Hepatocyte (in vitro differentiated cells): ENCODE measurements at regions not wholly inside any gene's neighbourhood (a gene's known extent, or its start where the extent isn't known, plus 50 kb on each side); places are given as distances from the start of the nearest gene placed in this dataset.

ENCODE experiments used
- DNase-seq: peaks from one replicate; pipeline ENCODE4 v3.0.0-alpha.2; 2016; ENCODE audit warnings: low spot score
- H2AFZ ChIP-seq: fragments of 200-600 bp; sonication (generic); 2 replicates; pipeline ENCODE4 v1.6.0; 2016; ENCODE audit warnings: antibody characterized with exemption, mild to moderate bottlenecking
- H3K27ac ChIP-seq: fragments of 200-600 bp; sonication (generic); 2 replicates; pipeline ENCODE4 v1.5.1; 2016; ENCODE audit warnings: mild to moderate bottlenecking
- H3K27me3 ChIP-seq: fragments of 200-600 bp; sonication (generic); 2 replicates; pipeline ENCODE4 v1.6.1; 2016
- H3K36me3 ChIP-seq: fragments of 200-600 bp; sonication (generic); replicated peaks from 2 replicates; pipeline ENCODE4 v1.5.1; 2016; ENCODE audit warnings: low read depth; ENCODE audit not compliant: insufficient read depth
- H3K4me1 ChIP-seq: fragments of 200-600 bp; sonication (generic); 2 replicates; pipeline ENCODE4 v1.5.1; 2016; ENCODE audit warnings: mild to moderate bottlenecking, moderate library complexity; ENCODE audit not compliant: insufficient read depth
- H3K4me2 ChIP-seq: fragments of 200-600 bp; sonication (generic); 2 replicates; pipeline ENCODE4 v1.6.0; 2016
- H3K4me3 ChIP-seq: fragments of 200-600 bp; sonication (generic); 2 replicates; pipeline ENCODE4 v1.5.1; 2016; ENCODE audit warnings: mild to moderate bottlenecking
- H3K79me2 ChIP-seq: fragments of 200-600 bp; sonication (generic); 2 replicates; pipeline ENCODE4 v1.6.0; 2017; ENCODE audit warnings: mild to moderate bottlenecking
- H3K9me2 ChIP-seq: fragments of 200-600 bp; sonication (generic); replicated peaks from 2 replicates; pipeline ENCODE4 v1.6.0; 2017; ENCODE audit warnings: mild to moderate bottlenecking; ENCODE audit not compliant: insufficient read depth
- H3K9me3 ChIP-seq: fragments of 200-600 bp; sonication (generic); 2 replicates; pipeline ENCODE4 v1.5.1; 2016; ENCODE audit warnings: low read depth, mild to moderate bottlenecking
- H4K20me1 ChIP-seq: fragments of 200-600 bp; sonication (generic); 2 replicates; pipeline ENCODE4 v1.6.0; 2016; ENCODE audit warnings: mild to moderate bottlenecking; ENCODE audit not compliant: insufficient read depth, poor library complexity, severe bottlenecking
- CTCF ChIP-seq: fragments of 200-600 bp; sonication (generic); IDR thresholded peaks from 2 replicates; pipeline ENCODE4 v1.5.1; 2016; ENCODE audit warnings: antibody characterized with exemption, mild to moderate bottlenecking; ENCODE audit not compliant: poor library complexity
- EZH2 ChIP-seq: fragments of 200-600 bp; sonication (generic); IDR thresholded peaks from 2 replicates; pipeline ENCODE4 v1.6.1; 2016; ENCODE audit warnings: antibody characterized with exemption, mild to moderate bottlenecking, borderline replicate concordance
- EZH2phosphoT487 ChIP-seq: fragments of 200-600 bp; sonication (generic); IDR thresholded peaks from one replicate; pipeline ENCODE4 v1.6.1; 2018; ENCODE audit warnings: antibody characterized with exemption, mild to moderate bottlenecking, low read depth, moderate library complexity; ENCODE audit not compliant: unreplicated experiment, severe bottlenecking
- WGBS: methylation state at CpG from one replicate; pipeline ENCODE4 v1.1.6; 2016; ENCODE audit warnings: low lambda C conversion rate; ENCODE audit errors: missing lambda C conversion rate; 5-methylcytosine and 5-hydroxymethylcytosine counted together

- Histone ChIP-seq H2AFZ (no peak overlapping the region), H3K4me1 (no peaks in the 10 kb centered on the region), H3K9me3 (no peaks in the 10 kb centered on the region), H3K4me2 (no peak overlapping the region), H3K79me2 (no peaks in the 10 kb centered on the region), H3K9me2 (no peaks in the 10 kb centered on the region), H3K4me3 (no peak overlapping the region), H4K20me1 (no peaks in the 10 kb centered on the region), H3K27ac (no peak overlapping the region), H3K36me3 (no peaks in the 10 kb centered on the region), H3K27me3 (peaks cover 7% of the 10 kb centered on the region)
- no peak for TF ChIP-seq CTCF
- no peak for TF ChIP-seq EZH2phosphoT487
- TF ChIP-seq EZH2: no peak
- no peak for DNase-seq
- 95% methylated on average over 12 of the region's 12 CpGs for WGBS
These were observed 82.8 kb upstream of the IGF1R start for GRCh38 chr15:98565566-98565965.

GRCh38 chr15:98567951-98568350 lies 80.4 kb upstream of the IGF1R start:
- Histone ChIP-seq H3K79me2 (no peaks in the 10 kb centered on the region), H2AFZ (no peak overlapping the region), H3K27ac (no peak overlapping the region), H3K27me3 (peaks cover 6% of the 10 kb centered on the region), H3K9me3 (no peaks in the 10 kb centered on the region), H3K4me1 (no peaks in the 10 kb centered on the region), H3K36me3 (no peaks in the 10 kb centered on the region), H3K4me2 (no peak overlapping the region), H3K4me3 (no peak overlapping the region), H3K9me2 (no peaks in the 10 kb centered on the region), H4K20me1 (no peaks in the 10 kb centered on the region)
- 54% methylated on average over 7 of the region's 7 CpGs for WGBS
- DNase-seq: no peak
- no peak for TF ChIP-seq CTCF
- no peak for TF ChIP-seq EZH2
- TF ChIP-seq EZH2phosphoT487: no peak

- no peaks in the 10 kb centered on the region for H3K36me3 ChIP-seq
- H3K4me2 ChIP-seq: no peak overlapping the region
- no peak overlapping the region for H2AFZ ChIP-seq
- no peaks in the 10 kb centered on the region for H3K9me2 ChIP-seq
- H4K20me1 ChIP-seq: no peaks in the 10 kb centered on the region
- H3K9me3 ChIP-seq: no peaks in the 10 kb centered on the region
- H3K4me1 ChIP-seq: no peaks in the 10 kb centered on the region
- H3K79me2 ChIP-seq: no peaks in the 10 kb centered on the region
- no peak overlapping the region for H3K27ac ChIP-seq
- no peak for TF ChIP-seq EZH2
- peak; percentile 41 for TF ChIP-seq CTCF
- TF ChIP-seq EZH2phosphoT487: no peak
- no peak for DNase-seq
- H3K27me3 ChIP-seq: peaks cover 6% of the 10 kb centered on the region
- WGBS: 66% methylated on average over 3 of the region's 3 CpGs
- no peak overlapping the region for H3K4me3 ChIP-seq
These were observed 79.8 kb upstream of the IGF1R start for GRCh38 chr15:98568382-98569017.

GRCh38 chr15:98570119-98570518 lies 78.2 kb upstream of the IGF1R start:
- Histone ChIP-seq H3K79me2 (no peaks in the 10 kb centered on the region), H3K36me3 (no peaks in the 10 kb centered on the region), H3K27ac (no peak overlapping the region), H3K4me2 (no peak overlapping the region), H3K9me3 (no peaks in the 10 kb centered on the region), H3K9me2 (no peaks in the 10 kb centered on the region), H3K27me3 (peaks cover 6% of the 10 kb centered on the region), H3K4me3 (no peak overlapping the region), H3K4me1 (no peaks in the 10 kb centered on the region), H2AFZ (no peak overlapping the region), H4K20me1 (no peaks in the 10 kb centered on the region)
- TF ChIP-seq EZH2phosphoT487: no peak
- TF ChIP-seq EZH2: no peak
- TF ChIP-seq CTCF: no peak
- WGBS: 99% methylated on average over 3 of the region's 3 CpGs
- no peak for DNase-seq
